ENCODE measurements at regions not wholly inside any gene's neighbourhood (a gene's known extent, or its start where the extent isn't known, plus 50 kb on each side); places are given as distances from the start of the nearest gene placed in this dataset.

DNA sequence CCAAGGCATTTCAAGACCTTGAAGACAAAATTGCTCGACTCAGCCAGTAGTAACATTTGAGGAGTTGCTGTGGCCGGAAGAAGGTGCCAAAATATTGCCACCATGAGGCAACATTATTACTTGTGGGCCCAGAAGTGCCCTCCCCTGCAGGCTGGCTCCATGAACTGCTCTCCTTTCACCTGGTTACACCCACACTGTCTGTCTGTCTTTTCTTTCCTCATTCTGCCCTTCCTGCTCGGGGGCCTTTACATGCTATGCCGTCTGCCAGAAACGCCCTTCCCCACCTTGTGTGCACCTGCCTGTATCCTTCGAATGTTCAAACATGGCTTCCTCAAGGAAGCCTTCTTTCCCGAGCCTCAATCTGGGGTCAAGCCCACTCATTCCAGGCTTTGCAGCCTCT lies 224.2 kb upstream of the DIO3 start:
- DNase-seq = no peak

DNA sequence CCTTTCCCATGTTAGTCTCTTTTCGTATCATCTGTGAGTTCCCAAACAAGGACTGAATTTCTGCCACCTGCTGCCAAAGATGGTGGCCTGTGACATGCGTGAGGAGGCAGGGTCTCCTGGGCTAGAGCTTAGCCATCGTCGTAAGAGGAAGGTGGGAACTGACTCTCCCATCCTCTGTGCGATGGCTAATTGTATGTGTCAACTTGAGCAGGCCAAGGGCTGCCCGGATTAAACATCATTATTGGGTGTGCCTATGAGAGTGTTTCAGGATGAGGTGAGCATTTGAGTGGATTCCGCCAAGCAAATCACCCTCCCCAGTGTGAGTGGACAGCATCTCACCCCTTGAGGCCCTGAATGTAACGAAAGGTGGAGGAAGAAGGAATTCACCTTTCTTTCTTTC lies 220.7 kb upstream of the DIO3 start:
- no peak for DNase-seq

DNA sequence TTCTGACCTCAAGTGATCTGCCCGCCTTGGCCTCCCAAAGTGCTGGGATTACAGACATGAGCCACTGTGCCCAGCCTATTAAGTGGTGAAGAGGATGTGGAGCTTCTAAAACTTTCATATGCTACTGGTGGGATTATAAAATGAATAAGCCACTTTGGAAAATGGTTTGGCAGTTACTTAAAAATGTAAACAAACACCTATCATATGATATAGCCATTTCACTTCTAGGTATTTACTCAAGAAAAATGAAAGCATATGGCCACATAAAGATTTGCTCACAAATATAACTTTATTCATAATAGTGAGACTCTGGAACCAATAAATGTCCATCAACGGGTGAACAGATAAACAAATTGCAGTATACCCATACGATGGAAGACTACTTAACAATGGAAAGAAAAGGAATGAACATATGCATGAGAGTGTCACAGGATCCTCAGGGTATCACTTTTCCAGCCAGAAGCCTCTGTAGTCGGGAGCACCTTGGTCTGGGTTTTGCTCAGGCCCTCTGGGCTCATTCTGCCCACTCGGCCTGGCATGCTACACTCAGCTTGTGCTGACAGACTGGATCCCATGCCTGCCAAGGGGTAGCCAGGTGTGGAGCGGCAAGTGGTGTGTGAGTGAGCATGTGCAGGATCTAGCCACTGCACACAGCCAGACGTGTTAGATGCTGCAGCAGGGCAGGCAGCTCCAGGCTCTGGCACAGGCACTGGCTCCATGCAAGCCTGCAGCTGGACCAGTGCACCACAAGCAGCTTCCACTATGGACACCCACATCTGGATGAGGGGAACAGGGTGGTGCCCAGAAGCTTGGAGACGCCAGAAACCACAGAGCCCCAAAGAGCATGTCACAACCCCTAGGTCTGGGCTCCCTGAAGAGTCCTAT lies 213.2 kb upstream of the DIO3 start:
- DNase-seq = no peak

DNA sequence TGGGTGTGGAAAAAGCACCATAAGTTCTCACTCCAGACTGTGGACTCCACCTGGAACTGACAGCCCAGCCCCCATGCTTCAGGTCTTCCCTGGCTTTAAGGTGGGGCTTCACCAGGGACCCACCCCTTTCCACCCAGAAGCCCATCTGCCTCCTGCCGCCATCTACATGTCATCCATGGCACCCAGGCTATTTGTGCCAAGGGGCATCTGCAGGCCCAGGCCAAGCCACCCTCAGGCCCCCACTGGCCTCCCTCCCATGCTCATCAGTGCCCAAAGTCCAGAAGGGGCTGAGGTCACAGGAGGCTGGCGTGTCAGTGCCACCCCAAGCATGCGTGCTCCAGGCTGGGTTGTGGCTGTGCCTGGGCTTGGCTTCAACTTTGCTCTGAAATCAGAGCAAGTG lies 212.2 kb upstream of the DIO3 start:
- no peak for DNase-seq

DNA sequence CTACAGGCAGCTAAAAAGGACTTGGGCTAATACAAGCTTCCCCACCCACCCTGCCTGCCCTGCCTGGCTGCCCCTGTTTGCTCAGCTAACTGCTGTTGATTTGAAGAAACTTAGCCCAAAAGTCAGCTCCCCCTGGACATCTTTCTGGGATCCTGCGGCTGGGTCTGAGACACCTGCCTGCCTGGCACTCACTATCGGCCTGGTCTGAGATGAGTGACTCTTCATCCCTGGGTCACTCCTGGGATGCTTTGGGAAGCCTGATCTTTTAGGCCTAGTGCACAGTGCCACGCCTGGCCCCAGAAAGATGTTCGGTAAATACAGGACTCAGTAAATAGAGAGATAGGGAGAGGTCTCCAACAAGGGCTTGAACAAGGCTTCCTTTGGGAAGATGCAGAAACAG lies 211.3 kb upstream of the DIO3 start:
- no peak for DNase-seq

DNA sequence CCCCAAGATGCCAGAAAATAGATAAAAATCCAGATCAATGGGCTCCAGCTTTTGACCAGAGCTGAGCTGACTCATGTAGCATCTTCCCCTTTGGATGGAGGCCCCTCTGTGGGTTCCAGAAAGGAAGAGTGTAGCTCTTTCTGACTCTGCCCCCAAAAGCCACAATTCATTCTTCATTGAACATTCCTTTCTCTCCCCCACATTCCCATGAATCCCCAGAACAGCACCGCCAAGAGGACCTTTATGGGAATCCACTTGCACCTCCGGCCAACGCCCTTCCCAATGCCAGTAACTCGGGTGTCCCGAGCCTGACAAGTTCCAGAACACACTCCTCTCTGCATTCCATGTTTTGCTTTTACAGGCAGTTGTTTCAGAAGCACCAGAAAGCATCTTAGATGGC lies 210.6 kb upstream of the DIO3 start:
- DNase-seq = no peak

DNA sequence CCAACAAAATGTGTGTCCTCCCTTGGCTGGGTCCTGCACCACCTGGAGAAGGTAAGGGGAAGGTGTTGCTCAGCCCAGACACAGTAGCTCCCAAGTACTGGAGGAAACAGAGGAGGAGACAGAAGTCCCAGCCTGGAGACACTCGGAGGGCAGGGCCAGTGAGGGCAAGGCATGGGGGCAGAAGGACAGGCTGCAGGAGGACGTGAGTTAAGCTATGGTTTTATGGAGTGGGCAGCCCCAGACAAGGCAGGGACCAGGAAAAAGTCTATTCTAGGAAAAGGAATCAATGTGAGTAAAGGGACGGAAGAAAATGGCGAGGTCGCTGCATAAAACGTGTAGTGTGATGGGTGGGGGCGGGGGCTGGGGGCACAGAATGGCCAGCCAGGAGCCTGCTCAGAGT lies 210.1 kb upstream of the DIO3 start:
- no peak for DNase-seq

DNA sequence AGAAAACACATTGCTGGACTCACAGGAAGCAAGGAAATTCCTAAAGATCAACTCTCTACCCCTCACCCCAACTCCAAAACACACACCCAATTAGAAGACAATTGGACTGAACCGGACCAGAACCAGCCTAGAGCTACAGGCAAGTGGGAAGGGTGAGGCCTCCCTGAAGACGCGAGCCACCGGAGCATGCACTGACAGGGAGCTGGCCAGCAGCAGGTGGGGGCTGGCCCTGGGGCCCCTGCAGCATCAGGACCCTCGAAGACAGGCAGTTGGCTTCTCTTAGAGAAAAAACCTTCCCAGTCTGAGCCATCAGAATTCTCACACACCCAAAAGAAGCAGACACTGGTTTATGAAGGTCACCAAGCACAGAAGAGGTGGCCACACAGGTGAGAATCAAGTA lies 209.5 kb upstream of the DIO3 start:
- no peak for DNase-seq

DNA sequence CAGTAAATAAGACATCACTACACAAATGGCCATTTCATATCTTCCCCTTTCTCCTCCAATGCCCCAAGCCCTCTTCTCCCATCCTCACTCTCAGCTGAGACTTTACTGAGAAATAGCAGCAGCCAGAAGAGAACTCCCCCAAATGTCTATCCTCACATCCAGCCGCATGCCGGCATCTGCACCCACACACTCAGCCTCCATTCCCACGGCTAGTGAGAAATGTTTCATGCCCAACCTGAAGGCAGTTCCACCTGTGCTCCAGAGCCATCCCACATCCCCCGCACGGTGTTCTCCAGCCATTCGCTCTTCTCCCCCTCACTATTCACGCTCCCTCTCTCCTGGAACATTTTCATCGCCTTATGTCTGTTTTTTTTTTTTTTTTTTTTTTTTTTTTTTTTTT lies 208.7 kb upstream of the DIO3 start:
- DNase-seq = no peak

DNA sequence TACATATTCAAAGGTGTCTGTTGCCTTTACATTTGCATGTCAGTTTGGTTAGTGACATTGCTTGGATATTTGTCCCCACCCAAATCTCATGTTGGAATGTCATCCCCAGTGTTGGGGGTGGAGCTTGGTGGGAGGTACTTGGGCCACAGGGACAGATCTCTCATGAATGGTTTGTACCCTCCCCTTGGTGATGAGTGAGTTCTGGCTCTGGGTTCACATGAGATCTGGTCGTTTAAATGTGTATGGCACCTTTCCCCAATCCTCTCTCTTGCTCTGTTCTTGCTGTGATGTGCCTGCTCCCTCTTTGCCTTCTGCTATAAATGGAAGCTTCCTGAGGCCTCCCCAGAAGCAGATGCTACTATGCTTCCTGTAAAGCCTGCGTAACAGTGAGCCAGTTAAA lies 207.9 kb upstream of the DIO3 start:
- DNase-seq = no peak

DNA sequence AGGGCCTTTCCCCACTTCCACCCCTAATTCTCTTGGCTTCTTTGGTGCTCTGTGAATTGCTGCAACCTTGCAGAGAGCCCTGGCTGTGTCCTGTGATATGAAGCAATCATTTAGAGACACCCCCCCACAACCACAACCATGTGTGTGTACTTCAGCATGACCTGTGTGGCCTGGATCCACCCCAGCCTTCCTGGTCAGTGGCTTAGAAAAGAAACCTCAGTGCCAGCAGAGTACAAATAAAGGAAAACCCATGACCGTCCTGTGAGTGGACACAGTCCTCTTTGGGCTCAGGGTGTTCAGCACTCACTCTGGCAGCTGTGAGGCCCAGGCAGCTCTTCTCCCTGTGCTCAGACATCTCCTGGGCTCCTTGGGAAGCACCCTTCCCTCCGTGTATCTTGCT lies 206.6 kb upstream of the DIO3 start:
- DNase-seq = no peak

DNA sequence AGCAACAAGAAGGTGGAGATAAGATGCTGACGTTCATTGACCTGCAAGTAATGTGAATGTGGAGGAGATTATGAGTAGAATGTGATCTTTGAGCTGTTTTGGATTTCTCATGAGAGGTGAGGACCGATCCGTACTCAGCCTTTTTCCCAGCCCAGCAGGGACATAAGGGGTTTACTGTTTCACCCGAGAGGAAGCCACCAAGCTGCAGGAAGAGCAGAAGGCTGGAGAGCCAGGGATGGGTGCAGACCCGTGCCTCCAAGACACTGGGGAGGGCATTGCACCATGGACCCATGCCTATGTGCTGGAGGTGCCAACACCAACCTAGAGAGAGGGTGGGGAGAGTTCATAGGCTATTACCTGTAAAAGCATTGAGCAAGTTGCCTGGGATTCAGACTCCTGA lies 206.0 kb upstream of the DIO3 start:
- DNase-seq = no peak

DNA sequence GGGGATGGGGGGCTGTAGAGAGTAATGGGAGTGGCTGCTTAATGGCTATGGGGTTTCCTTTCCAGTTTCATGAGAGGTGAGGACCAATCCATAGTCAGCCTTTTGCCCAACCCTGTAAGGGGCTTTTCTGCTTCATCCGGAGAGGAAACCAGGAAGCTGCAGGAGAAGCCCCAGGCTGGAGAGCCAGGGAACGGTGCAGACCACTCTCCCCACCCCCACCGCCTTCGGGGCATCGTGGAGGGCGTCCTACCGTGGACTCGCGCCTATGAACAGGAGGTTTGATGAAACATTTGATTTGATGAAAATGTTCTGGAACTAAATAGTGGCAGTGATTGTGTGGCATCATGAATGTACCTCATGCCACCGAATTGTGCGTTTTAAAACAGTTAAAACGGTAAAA lies 204.3 kb upstream of the DIO3 start:
- no peak for DNase-seq

DNA sequence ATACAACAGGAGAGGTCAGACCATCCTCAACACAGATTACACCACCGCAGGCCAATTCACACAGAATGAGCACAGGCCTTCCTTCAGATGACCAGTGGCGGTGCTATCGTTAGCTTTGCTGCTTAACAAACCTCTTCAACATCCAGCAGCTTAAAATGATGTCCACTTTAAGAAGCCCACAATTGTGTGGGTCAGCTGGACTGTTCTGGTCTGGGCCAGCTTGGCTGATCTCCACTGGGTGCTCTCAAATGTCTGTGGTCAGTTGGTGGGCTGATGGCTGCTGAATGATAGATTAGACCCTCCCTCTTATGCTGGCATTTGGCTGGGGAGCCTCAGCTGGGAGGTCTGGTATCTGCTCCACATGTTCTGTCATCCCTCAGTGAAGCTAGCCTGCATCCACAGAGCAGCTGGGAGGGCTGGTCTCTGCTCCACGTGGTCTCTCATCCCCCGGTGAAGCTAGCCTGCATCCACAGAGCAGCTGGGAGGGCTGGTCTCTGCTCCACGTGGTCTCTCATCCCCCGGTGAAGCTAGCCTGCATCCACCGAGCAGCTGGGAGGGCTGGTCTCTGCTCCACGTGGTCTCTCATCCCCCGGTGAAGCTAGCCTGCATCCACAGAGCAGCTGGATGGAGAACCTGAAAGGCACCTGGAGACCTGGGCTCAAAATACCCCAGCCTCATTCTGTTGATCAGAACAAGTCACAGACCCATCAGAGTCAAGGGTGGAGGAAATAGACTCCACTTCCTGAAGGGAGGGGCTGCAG lies 203.6 kb upstream of the DIO3 start:
- DNase-seq = no peak

DNA sequence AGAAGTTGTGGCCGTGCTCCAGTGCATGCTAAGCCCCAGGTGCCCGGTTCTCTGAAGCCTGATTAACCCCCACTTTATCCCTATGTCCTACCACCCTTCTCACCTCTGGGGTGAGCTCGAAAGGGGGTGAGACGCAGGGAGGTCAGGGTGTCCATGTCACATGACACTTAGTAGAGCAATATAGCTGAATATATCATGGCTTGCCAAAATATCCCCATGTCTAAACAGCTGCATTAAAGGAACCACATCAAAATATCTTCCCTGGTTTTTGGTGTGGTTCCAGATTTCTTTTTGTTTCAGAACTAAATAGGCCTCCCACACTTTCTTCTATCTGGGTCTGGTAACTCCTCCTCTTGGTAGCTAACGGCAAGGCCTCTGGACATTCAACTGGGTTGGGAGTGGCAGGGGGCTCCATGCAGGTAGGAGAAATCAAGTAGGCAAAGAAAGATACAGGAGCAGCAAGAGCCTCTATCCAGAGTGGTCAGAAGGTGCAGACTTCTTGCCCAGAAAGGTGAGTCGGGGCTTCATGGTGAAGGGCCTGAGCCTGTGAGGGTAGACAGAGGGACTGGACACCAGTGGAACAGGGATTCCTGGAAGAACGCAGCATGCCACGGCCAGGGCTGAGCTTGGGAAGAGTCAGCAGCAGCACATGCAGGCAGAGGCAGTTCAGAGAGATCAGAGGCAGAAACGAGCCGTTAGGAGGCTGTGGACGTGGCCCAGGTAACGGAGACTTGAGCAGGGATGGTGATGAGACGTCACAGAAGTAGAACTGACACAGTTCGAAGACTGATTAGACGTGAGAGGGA lies 202.8 kb upstream of the DIO3 start:
- no peak for DNase-seq

DNA sequence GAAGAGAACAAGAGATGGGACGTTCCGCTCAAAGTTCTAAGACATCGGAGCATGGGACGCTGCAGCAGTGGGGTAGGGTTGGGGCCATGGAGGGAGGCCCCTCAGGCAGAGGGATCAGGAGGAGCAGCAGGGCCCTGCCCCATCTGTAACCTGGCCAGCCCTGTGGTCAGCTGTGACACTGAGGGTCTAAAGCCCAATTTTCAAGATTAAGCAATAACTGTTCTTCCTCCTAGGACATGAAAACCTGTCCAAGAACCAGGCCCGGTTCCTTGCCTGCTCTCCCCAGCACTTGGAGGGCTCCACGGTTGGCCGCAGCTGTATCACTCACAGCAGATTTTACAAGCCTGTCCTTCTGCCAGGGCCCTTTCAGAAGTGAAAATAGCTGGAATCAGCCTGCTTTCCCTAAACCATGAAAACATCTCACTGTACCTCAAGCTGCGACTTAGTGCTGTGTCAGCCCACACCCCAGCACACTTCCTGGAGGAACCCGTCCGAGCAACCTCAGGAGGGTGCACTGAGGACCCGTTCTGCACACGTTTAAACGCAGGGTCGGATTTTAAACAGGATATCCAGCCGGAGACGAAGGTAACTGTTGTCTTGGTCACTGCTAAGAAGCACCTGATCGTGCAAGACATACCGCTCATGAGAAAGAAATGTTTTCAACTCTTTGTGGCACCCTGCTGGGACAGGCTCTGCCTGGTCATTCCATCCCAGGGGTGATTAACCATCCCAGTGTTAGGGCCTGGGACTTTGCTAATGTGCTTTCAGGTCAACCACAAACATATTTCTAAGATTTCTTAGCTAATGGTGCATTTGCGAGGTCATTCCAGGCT lies 201.9 kb upstream of the DIO3 start:
- no peak for DNase-seq

DNA sequence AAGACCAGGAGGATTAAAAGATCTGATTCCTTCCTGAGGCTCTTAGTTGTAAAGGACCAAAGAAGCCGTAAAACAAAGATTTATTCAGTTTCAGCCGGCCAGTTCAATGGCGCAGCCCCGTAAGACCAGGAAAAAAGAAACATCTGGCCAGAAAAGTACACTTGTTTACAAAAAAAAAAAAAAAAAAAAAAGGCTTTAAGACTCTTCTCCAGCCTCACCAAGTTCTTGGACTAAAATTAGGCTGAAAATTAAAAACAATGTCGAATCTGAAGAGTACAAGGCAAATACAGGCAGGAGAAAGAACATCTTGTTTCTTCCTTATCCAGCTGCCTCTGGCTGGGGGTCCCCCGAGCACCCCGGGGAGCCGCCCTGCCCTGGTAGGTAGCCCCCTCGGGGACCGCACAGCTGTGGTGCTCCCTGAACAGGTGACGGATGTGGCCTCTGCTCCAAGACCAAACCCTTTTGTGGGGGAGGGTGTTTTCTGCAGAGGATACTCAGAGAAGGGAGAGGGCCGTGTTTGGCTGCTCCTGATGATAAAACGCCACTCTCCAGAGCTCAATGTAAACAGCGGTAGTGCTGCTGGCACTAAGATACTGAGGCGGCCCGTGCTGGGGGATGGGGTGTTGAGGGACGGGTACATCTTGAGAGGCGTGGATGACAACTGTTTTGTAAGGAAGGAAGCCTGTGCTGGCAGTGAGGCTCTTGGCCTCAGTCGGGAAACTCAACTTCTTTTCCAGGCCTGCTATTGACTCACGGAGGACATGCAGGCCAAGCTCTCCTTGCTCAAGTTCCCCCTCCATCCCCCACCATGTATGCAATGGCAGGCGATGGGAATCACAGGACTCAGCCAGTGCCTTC lies 201.0 kb upstream of the DIO3 start:
- DNase-seq = no peak

DNA sequence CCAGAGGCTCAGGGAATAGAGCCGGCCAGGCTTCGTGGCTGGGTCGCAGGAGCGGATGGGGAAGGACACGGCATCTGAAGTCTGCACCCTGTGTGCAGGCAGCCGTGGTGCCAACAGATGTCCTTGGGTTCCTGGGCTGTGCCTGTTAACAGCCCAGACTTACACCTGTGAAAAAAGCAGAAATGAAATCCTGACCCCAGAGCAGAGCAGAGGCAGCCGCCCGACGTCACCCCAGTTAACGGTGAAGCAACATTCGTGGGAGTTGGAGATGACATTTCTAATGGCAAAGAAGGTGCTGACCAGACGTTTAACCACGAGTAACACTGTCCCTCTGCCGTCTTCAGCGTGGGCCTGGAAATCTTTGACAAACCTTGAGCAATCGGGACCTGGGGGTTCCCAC lies 200.3 kb upstream of the DIO3 start:
- DNase-seq = no peak

DNA sequence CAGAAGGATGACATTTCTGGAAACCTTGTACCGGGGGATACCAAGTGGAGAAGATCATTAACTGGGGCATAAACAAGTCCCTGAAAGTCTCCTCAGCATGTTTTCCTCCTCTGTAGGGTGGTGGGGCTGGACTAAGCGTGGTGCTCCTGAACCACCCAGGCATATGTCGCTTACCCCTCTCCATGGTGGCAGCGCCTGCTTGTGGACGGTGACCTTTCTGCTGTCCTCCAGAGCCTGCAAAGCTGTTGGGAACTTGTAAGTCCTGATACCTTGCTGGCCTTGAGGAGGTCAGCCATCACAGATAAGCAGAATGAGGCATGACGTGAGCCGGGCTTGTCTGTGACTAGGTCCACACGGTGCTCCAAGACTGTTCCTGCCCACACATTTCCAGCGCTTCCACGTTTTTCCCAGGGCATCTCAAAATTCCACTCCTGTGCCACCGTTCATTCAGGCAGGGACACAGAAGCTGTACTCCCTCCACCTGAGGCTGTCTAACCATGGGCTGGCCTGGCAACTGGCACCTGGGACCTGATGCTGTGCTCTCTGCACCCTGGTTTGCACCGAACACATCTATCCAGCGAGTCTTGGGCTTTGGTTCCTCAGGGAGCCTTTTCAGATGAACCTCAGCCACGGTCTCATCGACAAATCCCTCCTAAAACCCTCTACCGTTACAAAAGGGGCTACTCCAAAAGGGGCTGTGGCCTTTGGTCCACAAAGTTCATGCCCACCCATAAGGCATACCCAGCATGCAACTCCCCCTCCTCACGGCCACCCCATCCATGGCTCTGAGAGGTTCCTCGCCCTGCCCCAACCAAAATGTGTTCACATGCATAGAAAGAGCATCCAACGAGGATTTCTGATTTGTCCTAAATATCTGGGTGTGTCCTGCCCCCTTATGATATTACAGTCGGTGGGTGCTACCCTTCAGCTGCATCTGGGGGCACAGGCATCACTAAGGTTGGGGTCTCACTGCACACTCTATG lies 199.6 kb upstream of the DIO3 start:
- DNase-seq = no peak
